ENCODE measurements at regions not wholly inside any gene's neighbourhood (a gene's known extent, or its start where the extent isn't known, plus 50 kb on each side); places are given as distances from the start of the nearest gene placed in this dataset.

DNA sequence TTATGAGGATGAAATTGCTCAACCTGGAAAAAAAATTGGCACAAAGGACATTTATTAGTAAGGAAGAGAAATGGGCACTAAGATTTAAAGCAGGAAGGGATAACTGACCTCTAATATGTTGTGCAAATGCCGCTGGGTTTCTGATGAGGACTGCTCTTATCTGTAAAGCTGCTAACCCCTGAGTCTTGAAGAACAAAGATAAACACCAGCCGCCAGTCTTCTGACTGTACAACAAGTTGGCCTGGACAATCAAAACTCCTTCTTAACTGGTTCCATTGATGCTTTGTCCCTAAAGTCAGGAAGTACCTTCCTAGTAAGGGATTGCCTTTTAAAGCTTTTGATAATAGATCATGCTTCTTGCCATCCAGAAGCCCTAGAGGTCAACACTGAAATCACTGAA is 301.8 kb downstream of the TRIB2 start:
- no peaks in the 10 kb centered on the region for H3K9me3 ChIP-seq
- DNase-seq (ENCODE audit: extremely low spot score in 2 of 2): no peak
- TF ChIP-seq, protein P1, sequence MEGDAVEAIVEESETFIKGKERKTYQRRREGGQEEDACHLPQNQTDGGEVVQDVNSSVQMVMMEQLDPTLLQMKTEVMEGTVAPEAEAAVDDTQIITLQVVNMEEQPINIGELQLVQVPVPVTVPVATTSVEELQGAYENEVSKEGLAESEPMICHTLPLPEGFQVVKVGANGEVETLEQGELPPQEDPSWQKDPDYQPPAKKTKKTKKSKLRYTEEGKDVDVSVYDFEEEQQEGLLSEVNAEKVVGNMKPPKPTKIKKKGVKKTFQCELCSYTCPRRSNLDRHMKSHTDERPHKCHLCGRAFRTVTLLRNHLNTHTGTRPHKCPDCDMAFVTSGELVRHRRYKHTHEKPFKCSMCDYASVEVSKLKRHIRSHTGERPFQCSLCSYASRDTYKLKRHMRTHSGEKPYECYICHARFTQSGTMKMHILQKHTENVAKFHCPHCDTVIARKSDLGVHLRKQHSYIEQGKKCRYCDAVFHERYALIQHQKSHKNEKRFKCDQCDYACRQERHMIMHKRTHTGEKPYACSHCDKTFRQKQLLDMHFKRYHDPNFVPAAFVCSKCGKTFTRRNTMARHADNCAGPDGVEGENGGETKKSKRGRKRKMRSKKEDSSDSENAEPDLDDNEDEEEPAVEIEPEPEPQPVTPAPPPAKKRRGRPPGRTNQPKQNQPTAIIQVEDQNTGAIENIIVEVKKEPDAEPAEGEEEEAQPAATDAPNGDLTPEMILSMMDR (IDR thresholded peaks at IDR 0.05): no peak
- TF ChIP-seq POLR2AphosphoS5 (IDR thresholded peaks at IDR 0.05; ENCODE audit: insufficient read depth in 1 of 2, low read depth in 1 of 2): no peak
- TF ChIP-seq POLR2A (IDR thresholded peaks at IDR 0.05): no peak
- no peaks in the 10 kb centered on the region for H3K4me1 ChIP-seq
- no peak overlapping the region for H3K4me3 ChIP-seq
- H3K36me3 ChIP-seq: no peaks in the 10 kb centered on the region
- intact Hi-C loops (cut with DNase I): no loop called here
- H3K27me3 ChIP-seq: no peaks in the 10 kb centered on the region
- no peak overlapping the region for H3K27ac ChIP-seq

DNA sequence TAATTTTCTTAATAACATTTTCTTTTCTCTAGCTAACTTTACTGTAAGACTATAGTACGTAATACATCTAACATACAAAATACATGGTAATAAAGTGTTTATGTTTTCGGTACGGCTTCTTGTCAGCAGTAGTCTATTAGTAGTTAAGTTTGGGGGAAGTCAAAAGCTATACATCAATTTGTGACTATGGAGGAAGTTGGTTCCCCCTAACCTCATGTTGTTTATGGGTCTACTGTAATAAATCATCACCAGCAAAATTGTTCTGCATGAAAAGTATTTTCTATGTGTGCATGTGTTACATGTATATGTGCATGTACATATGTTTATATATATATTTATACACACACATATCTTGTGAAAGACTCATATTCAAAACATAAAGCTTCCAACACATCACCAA is 303.0 kb downstream of the TRIB2 start:
- Histone ChIP-seq H3K27ac (no peak overlapping the region), H3K4me3 (no peak overlapping the region), H3K36me3 (no peaks in the 10 kb centered on the region), H3K4me1 (no peaks in the 10 kb centered on the region), H3K27me3 (no peaks in the 10 kb centered on the region), H3K9me3 (no peaks in the 10 kb centered on the region)
- TF ChIP-seq, protein P1 (IDR thresholded peaks at IDR 0.05): no peak
- no peak for TF ChIP-seq POLR2A (IDR thresholded peaks at IDR 0.05)
- TF ChIP-seq POLR2AphosphoS5 (IDR thresholded peaks at IDR 0.05; ENCODE audit: insufficient read depth in 1 of 2, low read depth in 1 of 2): no peak
- no peak for DNase-seq (ENCODE audit: extremely low spot score in 2 of 2)
- intact Hi-C loops (cut with DNase I): no loop called here

DNA sequence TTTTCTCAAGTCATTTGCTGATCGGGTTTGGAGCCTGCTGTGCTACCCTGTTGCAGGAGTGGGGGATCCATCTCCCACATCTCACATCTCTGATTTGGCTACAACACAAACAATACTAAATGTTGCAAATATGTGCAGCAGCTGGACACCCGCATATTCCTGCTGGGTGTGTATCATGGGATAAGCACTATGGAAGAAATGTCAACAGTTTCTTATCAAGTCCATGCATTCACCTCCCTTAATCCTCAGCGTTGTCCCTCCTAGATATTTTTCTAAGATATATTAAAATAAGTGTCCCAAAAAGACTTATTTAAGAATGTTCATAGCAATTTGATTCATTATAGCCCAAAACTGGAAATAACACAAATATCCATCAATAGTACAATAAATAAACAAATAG is 303.7 kb downstream of the TRIB2 start:
- no peaks in the 10 kb centered on the region for H3K9me3 ChIP-seq
- H3K36me3 ChIP-seq: no peaks in the 10 kb centered on the region
- no peaks in the 10 kb centered on the region for H3K27me3 ChIP-seq
- no peak for DNase-seq (ENCODE audit: extremely low spot score in 2 of 2)
- H3K4me1 ChIP-seq: no peaks in the 10 kb centered on the region
- intact Hi-C loops (cut with DNase I): no loop called here
- H3K27ac ChIP-seq: no peak overlapping the region
- no peak overlapping the region for H3K4me3 ChIP-seq
- TF ChIP-seq POLR2AphosphoS5 (IDR thresholded peaks at IDR 0.05; ENCODE audit: insufficient read depth in 1 of 2, low read depth in 1 of 2) (no peak), POLR2A (IDR thresholded peaks at IDR 0.05) (no peak)
- TF ChIP-seq, protein P1 (IDR thresholded peaks at IDR 0.05): no peak

DNA sequence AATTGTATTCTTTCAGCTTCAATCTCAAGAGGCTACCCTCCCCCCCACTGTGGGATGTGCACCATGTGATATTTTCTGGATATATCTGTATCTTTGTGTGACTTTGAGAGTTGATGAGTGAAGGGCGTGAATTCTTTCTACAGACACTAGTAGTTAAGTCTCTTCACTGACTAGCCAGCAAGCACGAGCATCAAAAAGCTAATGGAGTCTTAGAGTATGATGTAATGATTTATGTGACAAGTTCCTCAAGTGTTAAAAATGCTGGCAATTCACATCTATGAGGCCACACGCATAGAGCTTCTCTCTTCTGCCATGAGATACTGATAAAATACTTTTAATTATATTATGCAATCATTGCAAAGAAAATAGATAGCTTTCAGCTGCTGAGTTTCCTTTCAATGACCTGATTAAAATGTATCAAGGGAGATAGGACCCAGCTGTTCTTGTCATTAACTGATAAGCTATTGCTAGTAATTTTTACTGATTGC is 304.8 kb downstream of the TRIB2 start:
- no peak for DNase-seq (ENCODE audit: extremely low spot score in 2 of 2)
- TF ChIP-seq, protein P1 (IDR thresholded peaks at IDR 0.05): no peak
- TF ChIP-seq POLR2AphosphoS5 (IDR thresholded peaks at IDR 0.05; ENCODE audit: insufficient read depth in 1 of 2, low read depth in 1 of 2) (no peak), POLR2A (IDR thresholded peaks at IDR 0.05) (no peak)
- intact Hi-C loops (cut with DNase I): no loop called here

DNA sequence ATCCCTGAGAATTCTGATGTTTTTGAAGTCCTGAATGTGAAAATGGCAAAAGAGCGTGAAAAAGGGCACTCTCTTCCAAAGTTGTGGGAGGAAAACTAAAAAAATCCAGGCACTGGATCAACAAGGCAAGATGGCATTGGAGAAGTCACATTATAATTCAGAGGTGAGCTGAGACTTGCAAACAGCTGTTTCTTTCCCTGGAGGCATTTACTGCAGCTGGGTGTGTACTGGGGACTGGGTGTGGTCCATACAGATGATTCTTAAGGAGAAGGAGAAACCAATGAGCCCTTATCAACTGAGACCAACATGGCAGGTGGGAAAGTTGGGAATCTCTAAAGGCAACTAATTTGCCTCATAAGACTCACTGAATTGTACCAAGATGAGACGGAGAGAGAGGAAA is 313.9 kb downstream of the TRIB2 start:
- no peaks in the 10 kb centered on the region for H3K9me3 ChIP-seq
- DNase-seq (ENCODE audit: extremely low spot score in 2 of 2): no peak
- TF ChIP-seq POLR2AphosphoS5 (IDR thresholded peaks at IDR 0.05; ENCODE audit: insufficient read depth in 1 of 2, low read depth in 1 of 2): no peak
- no peak for TF ChIP-seq POLR2A (IDR thresholded peaks at IDR 0.05)
- TF ChIP-seq, protein P1 (IDR thresholded peaks at IDR 0.05): no peak
- no peak overlapping the region for H3K27ac ChIP-seq
- no peaks in the 10 kb centered on the region for H3K4me1 ChIP-seq
- H3K27me3 ChIP-seq: no peaks in the 10 kb centered on the region
- intact Hi-C loops (cut with DNase I): no loop called here
- no peak overlapping the region for H3K4me3 ChIP-seq
- no peaks in the 10 kb centered on the region for H3K36me3 ChIP-seq

More for the DNA sequence above, 304.8 kb downstream of the TRIB2 start:
- H3K4me1 ChIP-seq: no peaks in the 10 kb centered on the region
- no peaks in the 10 kb centered on the region for H3K9me3 ChIP-seq
- no peaks in the 10 kb centered on the region for H3K36me3 ChIP-seq
- no peak overlapping the region for H3K4me3 ChIP-seq
- H3K27ac ChIP-seq: no peak overlapping the region
- no peaks in the 10 kb centered on the region for H3K27me3 ChIP-seq

All from vagina (tissue), 2 donors.